SKM-1 (cell line): ENCODE measurements at regions not wholly inside any gene's neighbourhood (a gene's known extent, or its start where the extent isn't known, plus 50 kb on each side); places are given as distances from the start of the nearest gene placed in this dataset.

Experiments
- DNase-seq: peaks from one replicate; lab custom pipeline; 2025; ENCODE audit not compliant: unreplicated experiment; lab: John Stamatoyannopoulos, UW

- no peak for DNase-seq
Measured at GRCh38 chr11:11757909-11758308, 83.9 kb upstream of the USP47 start.

- DNase-seq, result no peak
Measured at GRCh38 chr11:11756718-11757117, 85.1 kb upstream of the USP47 start.

- no peak for DNase-seq
Measured at GRCh38 chr11:11755871-11756270, 85.9 kb upstream of the USP47 start.

- DNase-seq, result no peak
Measured at GRCh38 chr11:11752679-11753078, 89.1 kb upstream of the USP47 start.

- no peak for DNase-seq
Measured at GRCh38 chr11:11750017-11750878, 91.5 kb upstream of the USP47 start.

GRCh38 chr11:11748706-11749365, 92.9 kb upstream of the USP47 start:
- DNase-seq, result no peak

- DNase-seq, result no peak
Measured at GRCh38 chr11:11747570-11747969, 94.2 kb upstream of the USP47 start.

GRCh38 chr11:11746449-11746848, 95.3 kb upstream of the USP47 start:
- DNase-seq, result no peak

GRCh38 chr11:11743216-11743615, 98.6 kb upstream of the USP47 start:
- no peak for DNase-seq

GRCh38 chr11:11742486-11742885, 99.3 kb upstream of the USP47 start:
- DNase-seq, result no peak

- DNase-seq, result no peak
Measured at GRCh38 chr11:11740836-11741235, 100.9 kb upstream of the USP47 start.

GRCh38 chr11:11740073-11740702, 101.6 kb upstream of the USP47 start:
- no peak for DNase-seq

GRCh38 chr11:11738370-11738769, 103.4 kb upstream of the USP47 start:
- no peak for DNase-seq

GRCh38 chr11:11735586-11735985, 106.2 kb upstream of the USP47 start:
- no peak for DNase-seq

GRCh38 chr11:11733246-11733747, 108.5 kb upstream of the USP47 start:
- DNase-seq, result no peak

GRCh38 chr11:11732116-11732515, 109.7 kb upstream of the USP47 start:
- DNase-seq, result no peak

- DNase-seq, result no peak
Measured at GRCh38 chr11:11731311-11732083, 109.7 kb upstream of the GALNT18 start.

- no peak for DNase-seq
Measured at GRCh38 chr11:11728386-11728785, 106.6 kb upstream of the GALNT18 start.

GRCh38 chr11:11725438-11725837, 103.6 kb upstream of the GALNT18 start:
- DNase-seq, result no peak

GRCh38 chr11:11724994-11725393, 103.2 kb upstream of the GALNT18 start:
- DNase-seq, result no peak

- no peak for DNase-seq
Measured at GRCh38 chr11:11722861-11723260, 101.1 kb upstream of the GALNT18 start.
